HG02798 (cell line): ENCODE measurements at regions not wholly inside any gene's neighbourhood (a gene's known extent, or its start where the extent isn't known, plus 50 kb on each side); places are given as distances from the start of the nearest gene placed in this dataset.

Source experiments
- ATAC-seq: cut with Tn5 transposase; IDR thresholded peaks from one replicate; pipeline ENCODE4 v1.9.1; 2021; ENCODE audit warnings: mild to moderate bottlenecking; ENCODE audit not compliant: unreplicated experiment, poor library complexity

GRCh38 chr2:217165547-217165946, 305.7 kb upstream of the TNP1 start:
- ATAC-seq = no peak

GRCh38 chr2:217163987-217164386, 304.1 kb upstream of the TNP1 start:
- no peak for ATAC-seq

GRCh38 chr2:217162533-217162932, 302.7 kb upstream of the TNP1 start:
- no peak for ATAC-seq

GRCh38 chr2:217160978-217161973, 301.4 kb upstream of the TNP1 start:
- ATAC-seq = no peak

GRCh38 chr2:217160103-217160743, 300.4 kb upstream of the TNP1 start:
- no peak for ATAC-seq

- no peak for ATAC-seq
These were observed 299.1 kb upstream of the TNP1 start for GRCh38 chr2:217158928-217159327.

- ATAC-seq = no peak
These were observed 297.7 kb upstream of the TNP1 start for GRCh38 chr2:217157581-217157980.

GRCh38 chr2:217156801-217157200, 296.9 kb upstream of the TNP1 start:
- ATAC-seq = no peak

GRCh38 chr2:217154923-217155322, 295.1 kb upstream of the TNP1 start:
- no peak for ATAC-seq

GRCh38 chr2:217153510-217153909, 293.6 kb upstream of the TNP1 start:
- no peak for ATAC-seq

- no peak for ATAC-seq
These were observed 293.0 kb upstream of the TNP1 start for GRCh38 chr2:217152831-217153230.

GRCh38 chr2:217151509-217152206, 291.8 kb upstream of the TNP1 start:
- ATAC-seq = no peak

GRCh38 chr2:217150236-217150635, 290.4 kb upstream of the TNP1 start:
- ATAC-seq = no peak

GRCh38 chr2:217149087-217149660, 289.3 kb upstream of the TNP1 start:
- no peak for ATAC-seq

GRCh38 chr2:217147818-217148217, 288.0 kb upstream of the TNP1 start:
- no peak for ATAC-seq

- ATAC-seq = no peak
These were observed 287.1 kb upstream of the TNP1 start for GRCh38 chr2:217146956-217147355.

GRCh38 chr2:217142649-217143266, 282.9 kb upstream of the TNP1 start:
- ATAC-seq = no peak

GRCh38 chr2:217138284-217138683, 278.4 kb upstream of the TNP1 start:
- no peak for ATAC-seq

- no peak for ATAC-seq
These were observed 267.9 kb upstream of the TNP1 start for GRCh38 chr2:217127744-217128143.

GRCh38 chr2:217125014-217125413, 265.1 kb upstream of the TNP1 start:
- ATAC-seq = no peak
